ENCODE measurements at regions not wholly inside any gene's neighbourhood (a gene's known extent, or its start where the extent isn't known, plus 50 kb on each side); places are given as distances from the start of the nearest gene placed in this dataset.

DNA sequence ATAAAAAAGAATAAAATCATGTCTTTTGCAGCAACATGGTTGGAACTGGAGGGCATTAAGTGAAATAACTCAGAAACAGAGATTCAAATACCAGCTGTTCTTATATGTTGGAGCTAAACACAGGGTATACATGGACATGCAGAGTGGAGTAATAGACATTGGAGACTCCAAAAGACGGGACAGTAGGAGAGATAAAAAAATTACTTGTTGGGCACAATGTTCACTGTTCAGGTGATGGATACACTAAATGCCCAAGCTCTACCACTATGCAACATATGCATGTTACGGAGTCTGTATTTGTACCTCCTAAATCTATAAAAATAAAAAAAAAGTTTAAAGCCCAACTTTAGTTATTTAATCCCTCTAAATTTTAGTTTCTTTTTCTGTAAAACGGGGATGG lies 184.6 kb upstream of the TPK1 start:
- TF ChIP-seq, protein P1, sequence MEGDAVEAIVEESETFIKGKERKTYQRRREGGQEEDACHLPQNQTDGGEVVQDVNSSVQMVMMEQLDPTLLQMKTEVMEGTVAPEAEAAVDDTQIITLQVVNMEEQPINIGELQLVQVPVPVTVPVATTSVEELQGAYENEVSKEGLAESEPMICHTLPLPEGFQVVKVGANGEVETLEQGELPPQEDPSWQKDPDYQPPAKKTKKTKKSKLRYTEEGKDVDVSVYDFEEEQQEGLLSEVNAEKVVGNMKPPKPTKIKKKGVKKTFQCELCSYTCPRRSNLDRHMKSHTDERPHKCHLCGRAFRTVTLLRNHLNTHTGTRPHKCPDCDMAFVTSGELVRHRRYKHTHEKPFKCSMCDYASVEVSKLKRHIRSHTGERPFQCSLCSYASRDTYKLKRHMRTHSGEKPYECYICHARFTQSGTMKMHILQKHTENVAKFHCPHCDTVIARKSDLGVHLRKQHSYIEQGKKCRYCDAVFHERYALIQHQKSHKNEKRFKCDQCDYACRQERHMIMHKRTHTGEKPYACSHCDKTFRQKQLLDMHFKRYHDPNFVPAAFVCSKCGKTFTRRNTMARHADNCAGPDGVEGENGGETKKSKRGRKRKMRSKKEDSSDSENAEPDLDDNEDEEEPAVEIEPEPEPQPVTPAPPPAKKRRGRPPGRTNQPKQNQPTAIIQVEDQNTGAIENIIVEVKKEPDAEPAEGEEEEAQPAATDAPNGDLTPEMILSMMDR (IDR thresholded peaks at IDR 0.05) = no peak
- TF ChIP-seq POLR2A (IDR thresholded peaks at IDR 0.05) = no peak
- no peaks in the 10 kb centered on the region for H3K27me3 ChIP-seq
- WGBS, 2 donors = 79 to 80% methylated on average over 3 of the region's 3 CpGs

GRCh38 chr7:145016068-145016467 lies 180.2 kb upstream of the TPK1 start:
- Histone ChIP-seq H3K36me3 (no peaks in the 10 kb centered on the region), H3K9me3 (no peaks in the 10 kb centered on the region), H3K27me3 (no peaks in the 10 kb centered on the region), H3K4me3 (no peak overlapping the region), H3K27ac (no peak overlapping the region), H3K4me1 (no peaks in the 10 kb centered on the region)
- intact Hi-C loops (cut with DNase I) = no loop called here
- WGBS, 2 donors = 44 to 46% methylated on average over 3 of the region's 3 CpGs
- TF ChIP-seq, protein P1 (IDR thresholded peaks at IDR 0.05) = no peak
- no peak for TF ChIP-seq POLR2A (IDR thresholded peaks at IDR 0.05)
- no peak for DNase-seq

More for the DNA sequence above, 184.6 kb upstream of the TPK1 start:
- intact Hi-C loops (cut with DNase I) = no loop called here
- H3K4me1 ChIP-seq = no peaks in the 10 kb centered on the region
- DNase-seq = no peak
- H3K36me3 ChIP-seq = no peaks in the 10 kb centered on the region
- no peak overlapping the region for H3K27ac ChIP-seq
- H3K4me3 ChIP-seq = no peak overlapping the region
- H3K9me3 ChIP-seq = no peaks in the 10 kb centered on the region

DNA sequence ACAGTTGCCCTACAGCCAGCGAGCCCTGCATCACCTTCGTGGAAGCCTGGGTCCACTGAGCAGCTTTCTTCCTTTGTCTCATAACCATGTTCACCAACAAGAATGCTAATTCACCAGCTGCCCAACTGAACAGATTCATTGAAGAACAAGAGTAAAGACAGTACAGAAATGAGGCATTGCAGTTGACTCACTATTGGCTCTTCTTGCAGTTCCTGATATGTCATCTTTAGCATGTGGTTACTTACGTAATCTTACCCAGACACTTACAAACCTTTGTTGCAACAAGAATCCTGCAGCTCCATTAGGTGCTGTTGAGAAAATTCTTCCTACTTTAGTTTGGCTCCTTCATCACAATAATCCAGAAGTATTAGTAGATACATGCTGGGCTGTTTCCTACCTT lies 174.0 kb upstream of the TPK1 start:
- Histone ChIP-seq H3K9me3 (no peaks in the 10 kb centered on the region), H3K36me3 (no peaks in the 10 kb centered on the region), H3K27me3 (no peaks in the 10 kb centered on the region), H3K27ac (no peak overlapping the region), H3K4me1 (no peaks in the 10 kb centered on the region), H3K4me3 (no peak overlapping the region)
- intact Hi-C loops (cut with DNase I) = no loop called here
- DNase-seq = no peak
- TF ChIP-seq, protein P1 (IDR thresholded peaks at IDR 0.05) = no peak
- TF ChIP-seq POLR2A (IDR thresholded peaks at IDR 0.05) = no peak
- WGBS, 2 donors = 84 to 86% methylated on average over 3 of the region's 3 CpGs

GRCh38 chr7:145005601-145006000 lies 169.7 kb upstream of the TPK1 start:
- Histone ChIP-seq H3K27me3 (no peaks in the 10 kb centered on the region), H3K4me3 (no peak overlapping the region), H3K9me3 (peaks cover 0 to 7% (median 5%) of the 10 kb centered on the region in 3 donors), H3K27ac (no peak overlapping the region), H3K4me1 (no peaks in the 10 kb centered on the region), H3K36me3 (no peaks in the 10 kb centered on the region)
- intact Hi-C loops (cut with DNase I) = no loop called here
- TF ChIP-seq, protein P1 (IDR thresholded peaks at IDR 0.05) = no peak
- no peak for TF ChIP-seq POLR2A (IDR thresholded peaks at IDR 0.05)
- DNase-seq = no peak
- 71 to 84% methylated on average over 2 of the region's 2 CpGs for WGBS, 2 donors

DNA sequence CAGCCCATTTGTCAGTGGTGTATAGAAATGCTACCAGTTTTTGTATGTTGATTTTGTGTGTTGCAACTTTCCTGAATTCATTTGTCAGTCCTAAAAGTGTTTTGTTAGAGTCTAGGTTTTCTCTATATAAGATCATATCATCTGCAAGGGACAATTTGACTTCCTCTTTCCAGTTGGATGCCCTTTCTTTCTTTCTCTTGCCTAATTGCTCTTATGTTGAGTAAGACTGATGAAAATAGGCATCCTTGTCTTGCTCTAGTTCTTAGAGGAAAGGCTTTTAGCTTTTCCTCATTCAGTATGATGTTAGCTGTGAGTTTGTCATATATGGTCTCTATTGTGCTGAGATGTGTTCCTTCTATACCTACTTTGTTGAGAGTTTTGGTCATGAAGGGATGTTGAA lies 161.7 kb upstream of the TPK1 start:
- intact Hi-C loops (cut with DNase I) = no loop called here
- Histone ChIP-seq H3K9me3 (peaks cover 0 to 37% (median 8%) of the 10 kb centered on the region in 3 donors), H3K36me3 (no peaks in the 10 kb centered on the region), H3K4me3 (no peak overlapping the region), H3K27me3 (no peaks in the 10 kb centered on the region), H3K27ac (no peak overlapping the region), H3K4me1 (no peaks in the 10 kb centered on the region)
- no peak for TF ChIP-seq POLR2A (IDR thresholded peaks at IDR 0.05)
- TF ChIP-seq, protein P1 (IDR thresholded peaks at IDR 0.05) = no peak
- no peak for DNase-seq

Data from esophagus squamous epithelium (tissue), 5 donors.